GM19099 (cell line): ENCODE measurements at regions not wholly inside any gene's neighbourhood (a gene's known extent, or its start where the extent isn't known, plus 50 kb on each side); places are given as distances from the start of the nearest gene placed in this dataset.

Experiments
- POLR2A ChIP-seq: IDR thresholded peaks from 3 replicates; pipeline ENCODE4 v1.6.1; 2011; ENCODE audit warnings: low read depth; ENCODE audit not compliant: insufficient read length; ENCODE audit errors: extremely low read depth

GRCh38 chr18:10059610-10060468, 146.0 kb downstream of the VAPA start:
- TF ChIP-seq POLR2A = no peak

- TF ChIP-seq POLR2A = no peak
These were observed 146.6 kb downstream of the VAPA start for GRCh38 chr18:10060469-10060782.

- TF ChIP-seq POLR2A = no peak
These were observed 147.0 kb downstream of the VAPA start for GRCh38 chr18:10060841-10061240.

- no peak for TF ChIP-seq POLR2A
These were observed 147.8 kb downstream of the VAPA start for GRCh38 chr18:10061566-10062140.

- TF ChIP-seq POLR2A = no peak
These were observed 148.8 kb downstream of the VAPA start for GRCh38 chr18:10062302-10063300.

- TF ChIP-seq POLR2A = no peak
These were observed 149.7 kb downstream of the VAPA start for GRCh38 chr18:10063489-10063888.

- no peak for TF ChIP-seq POLR2A
These were observed 150.5 kb downstream of the VAPA start for GRCh38 chr18:10064267-10064666.

- no peak for TF ChIP-seq POLR2A
These were observed 151.5 kb downstream of the VAPA start for GRCh38 chr18:10065296-10065695.

GRCh38 chr18:10067670-10068659, 154.1 kb downstream of the VAPA start:
- TF ChIP-seq POLR2A = no peak

GRCh38 chr18:10068766-10069567, 155.2 kb downstream of the VAPA start:
- TF ChIP-seq POLR2A = no peak

GRCh38 chr18:10070561-10071000, 156.8 kb downstream of the VAPA start:
- no peak for TF ChIP-seq POLR2A

GRCh38 chr18:10072671-10073175, 158.9 kb downstream of the VAPA start:
- TF ChIP-seq POLR2A = no peak

- TF ChIP-seq POLR2A = no peak
These were observed 160.3 kb downstream of the VAPA start for GRCh38 chr18:10074110-10074509.
